ENCODE measurements at regions not wholly inside any gene's neighbourhood (a gene's known extent, or its start where the extent isn't known, plus 50 kb on each side); places are given as distances from the start of the nearest gene placed in this dataset.

- no peaks in the 10 kb centered on the region for H3F3A ChIP-seq (ENCODE audit: insufficient read depth)
- H3K27me3 ChIP-seq (ENCODE audit: low read length), result no peaks in the 10 kb centered on the region
- no peaks in the 10 kb centered on the region for H3K9me2 ChIP-seq (replicated peaks; ENCODE audit: insufficient read depth, low read length)
- no peaks in the 10 kb centered on the region for H3K79me2 ChIP-seq (ENCODE audit: insufficient read depth, low read length)
- H3K4me2 ChIP-seq (ENCODE audit: low read depth, low read length, poor library complexity, severe bottlenecking), result no peak overlapping the region
- no peaks in the 10 kb centered on the region for H3K36me3 ChIP-seq (ENCODE audit: low read length)
- no peak overlapping the region for H2AFZ ChIP-seq (ENCODE audit: low read depth, low read length, severe bottlenecking)
- no peak overlapping the region for H3K27ac ChIP-seq (ENCODE audit: low read depth, low read length)
- H3K4me3 ChIP-seq (ENCODE audit: insufficient read depth, low read length, poor library complexity, severe bottlenecking), result no peak overlapping the region
- no peaks in the 10 kb centered on the region for H4K20me1 ChIP-seq (ENCODE audit: low read depth, low read length)
- H3K9me3 ChIP-seq (ENCODE audit: insufficient read depth, low read length), result no peaks in the 10 kb centered on the region
- no peak overlapping the region for H3K9ac ChIP-seq (ENCODE audit: low read length)
- TF ChIP-seq, protein P1, sequence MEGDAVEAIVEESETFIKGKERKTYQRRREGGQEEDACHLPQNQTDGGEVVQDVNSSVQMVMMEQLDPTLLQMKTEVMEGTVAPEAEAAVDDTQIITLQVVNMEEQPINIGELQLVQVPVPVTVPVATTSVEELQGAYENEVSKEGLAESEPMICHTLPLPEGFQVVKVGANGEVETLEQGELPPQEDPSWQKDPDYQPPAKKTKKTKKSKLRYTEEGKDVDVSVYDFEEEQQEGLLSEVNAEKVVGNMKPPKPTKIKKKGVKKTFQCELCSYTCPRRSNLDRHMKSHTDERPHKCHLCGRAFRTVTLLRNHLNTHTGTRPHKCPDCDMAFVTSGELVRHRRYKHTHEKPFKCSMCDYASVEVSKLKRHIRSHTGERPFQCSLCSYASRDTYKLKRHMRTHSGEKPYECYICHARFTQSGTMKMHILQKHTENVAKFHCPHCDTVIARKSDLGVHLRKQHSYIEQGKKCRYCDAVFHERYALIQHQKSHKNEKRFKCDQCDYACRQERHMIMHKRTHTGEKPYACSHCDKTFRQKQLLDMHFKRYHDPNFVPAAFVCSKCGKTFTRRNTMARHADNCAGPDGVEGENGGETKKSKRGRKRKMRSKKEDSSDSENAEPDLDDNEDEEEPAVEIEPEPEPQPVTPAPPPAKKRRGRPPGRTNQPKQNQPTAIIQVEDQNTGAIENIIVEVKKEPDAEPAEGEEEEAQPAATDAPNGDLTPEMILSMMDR (IDR thresholded peaks at IDR 0.05; ENCODE audit: insufficient read depth, low read length, poor library complexity, severe bottlenecking), result no peak
- no peak for TF ChIP-seq EZH2phosphoT487 (conservative IDR thresholded peaks at IDR 0.05; ENCODE audit: low read length)
Observed at GRCh38 chr22:49112661-49113626, 714.7 kb downstream of the BRD1 start.

GRCh38 chr22:49112176-49112575 lies 715.5 kb downstream of the BRD1 start:
- Histone ChIP-seq H2AFZ (ENCODE audit: low read depth, low read length, severe bottlenecking) (no peak overlapping the region), H3K4me3 (ENCODE audit: insufficient read depth, low read length, poor library complexity, severe bottlenecking) (no peak overlapping the region), H3K9ac (ENCODE audit: low read length) (no peak overlapping the region), H3F3A (ENCODE audit: insufficient read depth) (no peaks in the 10 kb centered on the region), H3K36me3 (ENCODE audit: low read length) (no peaks in the 10 kb centered on the region), H3K9me3 (ENCODE audit: insufficient read depth, low read length) (no peaks in the 10 kb centered on the region), H3K9me2 (replicated peaks; ENCODE audit: insufficient read depth, low read length) (no peaks in the 10 kb centered on the region), H4K20me1 (ENCODE audit: low read depth, low read length) (no peaks in the 10 kb centered on the region), H3K79me2 (ENCODE audit: insufficient read depth, low read length) (no peaks in the 10 kb centered on the region), H3K4me2 (ENCODE audit: low read depth, low read length, poor library complexity, severe bottlenecking) (no peak overlapping the region), H3K27me3 (ENCODE audit: low read length) (no peaks in the 10 kb centered on the region), H3K27ac (ENCODE audit: low read depth, low read length) (no peak overlapping the region)
- TF ChIP-seq, protein P1 (IDR thresholded peaks at IDR 0.05; ENCODE audit: insufficient read depth, low read length, poor library complexity, severe bottlenecking), result no peak
- no peak for TF ChIP-seq EZH2phosphoT487 (conservative IDR thresholded peaks at IDR 0.05; ENCODE audit: low read length)

DNA sequence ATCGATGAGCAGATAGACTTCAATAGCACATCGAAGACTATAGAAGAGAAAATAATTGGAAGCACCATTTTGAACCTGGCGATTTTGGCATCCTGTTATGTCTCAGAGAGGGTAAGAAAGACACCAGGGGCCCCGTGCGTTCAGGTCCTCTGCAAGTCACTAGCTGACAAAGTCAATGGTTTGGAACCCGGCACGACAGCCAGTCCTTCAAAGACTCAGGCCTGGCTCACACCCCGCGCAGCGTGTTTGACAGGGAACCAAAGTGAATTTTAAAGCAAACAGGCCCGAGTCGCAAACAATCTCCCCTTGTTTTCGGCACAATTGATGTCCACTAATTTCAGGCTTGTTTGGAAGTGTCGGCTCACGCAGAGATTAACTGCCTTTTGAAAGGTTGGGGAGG lies 716.6 kb downstream of the BRD1 start:
- no peak for TF ChIP-seq EZH2phosphoT487 (conservative IDR thresholded peaks at IDR 0.05; ENCODE audit: low read length)
- TF ChIP-seq, protein P1 (IDR thresholded peaks at IDR 0.05; ENCODE audit: insufficient read depth, low read length, poor library complexity, severe bottlenecking), result no peak
- Histone ChIP-seq H3K79me2 (ENCODE audit: insufficient read depth, low read length) (no peaks in the 10 kb centered on the region), H3K9ac (ENCODE audit: low read length) (no peak overlapping the region), H3K9me2 (replicated peaks; ENCODE audit: insufficient read depth, low read length) (no peaks in the 10 kb centered on the region), H3F3A (ENCODE audit: insufficient read depth) (no peaks in the 10 kb centered on the region), H3K4me2 (ENCODE audit: low read depth, low read length, poor library complexity, severe bottlenecking) (no peak overlapping the region), H2AFZ (ENCODE audit: low read depth, low read length, severe bottlenecking) (no peak overlapping the region), H4K20me1 (ENCODE audit: low read depth, low read length) (no peaks in the 10 kb centered on the region), H3K27me3 (ENCODE audit: low read length) (no peaks in the 10 kb centered on the region), H3K9me3 (ENCODE audit: insufficient read depth, low read length) (no peaks in the 10 kb centered on the region), H3K36me3 (ENCODE audit: low read length) (no peaks in the 10 kb centered on the region), H3K27ac (ENCODE audit: low read depth, low read length) (no peak overlapping the region), H3K4me3 (ENCODE audit: insufficient read depth, low read length, poor library complexity, severe bottlenecking) (no peak overlapping the region)
